LHCN-M2 (cell line): ENCODE measurements at regions not wholly inside any gene's neighbourhood (a gene's known extent, or its start where the extent isn't known, plus 50 kb on each side); places are given as distances from the start of the nearest gene placed in this dataset.

Source experiments
- DNase-seq: peaks from one replicate; pipeline ENCODE4 v3.0.0-alpha.2; 2012; ENCODE audit warnings: low read depth

GRCh38 chr2:138433995-138434951 is 67.3 kb upstream of the SPOPL start:
- no peak for DNase-seq

- no peak for DNase-seq
These were observed 65.9 kb upstream of the SPOPL start for GRCh38 chr2:138435701-138436100.

DNA sequence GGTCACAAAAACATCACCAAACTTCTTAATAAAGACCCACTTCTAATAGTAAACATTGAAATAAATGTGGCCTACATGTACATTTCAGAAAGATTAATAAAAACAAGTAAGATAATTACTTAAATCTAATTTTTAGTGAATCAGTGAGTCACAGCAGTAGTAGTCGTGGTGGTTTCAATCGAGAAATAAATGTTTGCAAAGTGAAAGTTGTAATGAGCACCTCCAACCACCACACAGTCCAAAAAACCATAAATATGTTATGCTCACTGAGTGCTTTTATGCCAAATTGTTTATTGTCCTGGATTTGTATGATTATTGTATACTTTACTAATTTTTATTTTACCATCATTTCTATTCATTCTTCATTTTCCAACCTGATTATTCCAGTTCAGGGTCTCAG is 61.8 kb upstream of the SPOPL start:
- DNase-seq = no peak

DNA sequence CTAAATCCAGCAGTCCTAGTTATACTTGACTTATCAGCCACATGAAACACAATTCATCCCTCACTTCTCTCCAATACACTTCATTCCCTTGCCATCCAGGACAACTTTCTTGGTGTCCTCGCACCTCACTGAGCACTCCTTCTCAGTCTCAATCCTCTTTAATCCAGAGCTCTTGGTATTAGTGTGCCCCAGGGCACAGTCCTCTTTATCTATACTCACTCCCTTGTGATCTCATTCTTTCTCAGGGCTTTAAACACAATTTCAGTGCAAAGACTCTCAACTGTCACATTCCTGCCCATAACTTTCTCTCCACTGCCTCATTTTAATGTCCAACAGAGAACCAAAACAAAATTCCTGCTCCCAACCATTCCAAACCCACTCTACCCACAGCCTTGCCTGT is 60.8 kb upstream of the SPOPL start:
- no peak for DNase-seq

DNA sequence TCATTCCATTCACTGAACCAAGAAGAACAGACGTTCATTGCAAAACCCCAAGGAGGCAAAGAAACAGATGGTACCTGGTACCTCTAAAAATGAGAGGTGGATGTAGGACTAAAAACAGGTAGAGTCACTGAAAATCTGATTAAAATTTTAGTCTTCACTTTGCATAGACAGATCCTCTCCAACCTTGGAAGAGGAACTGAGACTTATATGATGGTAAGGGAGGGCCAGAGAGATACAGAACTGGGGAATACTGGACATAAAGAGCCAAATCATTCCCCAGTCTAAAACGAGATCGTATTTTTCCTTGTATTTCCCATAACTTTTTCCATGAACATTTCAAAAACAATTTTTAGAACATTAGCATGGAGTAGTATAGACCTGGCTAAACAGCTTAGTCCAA is 59.7 kb upstream of the SPOPL start:
- no peak for DNase-seq

DNA sequence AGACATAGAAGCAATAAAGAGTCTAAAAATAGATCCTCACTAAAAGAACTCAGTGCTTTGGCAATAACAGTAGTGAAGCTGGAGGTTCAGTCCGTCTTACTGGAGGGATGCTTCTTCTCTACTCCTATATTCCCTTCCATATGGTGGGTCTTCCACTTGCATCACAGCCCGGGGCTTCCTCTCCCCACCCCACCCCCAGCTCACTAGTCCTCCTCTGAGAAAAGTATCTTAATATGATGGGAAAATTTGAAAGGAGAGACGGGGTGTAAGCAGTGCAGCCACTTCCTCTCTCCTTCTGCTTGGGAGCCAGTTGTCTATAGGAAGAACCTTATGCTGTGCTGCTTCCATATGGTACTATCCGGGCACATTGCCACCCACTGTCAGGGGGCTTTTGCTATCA is 57.2 kb upstream of the SPOPL start:
- no peak for DNase-seq

GRCh38 chr2:138445227-138445626 is 56.3 kb upstream of the SPOPL start:
- DNase-seq = no peak

- no peak for DNase-seq
These were observed 55.5 kb upstream of the SPOPL start for GRCh38 chr2:138446043-138446442.

DNA sequence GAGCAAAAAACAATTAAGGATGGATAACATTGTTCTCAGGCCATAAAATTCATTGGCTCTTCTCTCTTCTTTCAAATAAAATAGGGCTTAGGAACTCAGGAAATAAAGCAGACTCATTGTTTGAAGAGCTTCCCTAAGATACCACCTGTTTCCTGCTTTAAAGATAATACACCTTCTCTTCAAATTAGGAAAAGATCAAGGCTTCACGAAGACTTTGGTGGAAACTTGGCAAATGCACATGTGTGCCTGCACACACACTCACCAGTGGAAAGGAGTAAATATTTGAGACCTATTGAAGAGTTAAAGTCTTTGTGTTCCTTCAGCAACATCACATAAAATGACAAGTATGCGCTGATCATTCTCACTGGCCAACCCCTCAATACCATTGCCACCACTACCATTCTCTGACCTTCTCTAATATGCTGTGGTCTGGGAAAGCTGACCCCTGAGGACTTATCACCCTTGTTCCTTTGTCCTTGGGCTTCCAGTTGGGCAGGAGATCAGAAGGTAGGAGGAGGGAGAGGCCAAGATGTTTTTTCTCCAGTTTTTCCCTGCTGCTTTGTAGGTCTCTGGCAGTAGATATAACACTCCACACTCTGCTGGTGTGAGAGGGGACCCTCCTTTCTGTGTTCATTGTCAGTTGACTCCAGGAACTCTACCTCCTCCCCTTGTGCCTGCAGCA is 53.5 kb upstream of the SPOPL start:
- no peak for DNase-seq
